Neural cell (in vitro differentiated cells): ENCODE measurements at regions not wholly inside any gene's neighbourhood (a gene's known extent, or its start where the extent isn't known, plus 50 kb on each side); places are given as distances from the start of the nearest gene placed in this dataset.

Experiments used
- CTCF ChIP-seq: fragments of 450-650 bp; IDR thresholded peaks from 2 replicates; pipeline ENCODE4 v1.5.1; 2014; ENCODE audit warnings: antibody characterized with exemption, mild to moderate bottlenecking, moderate library complexity; ENCODE audit not compliant: poor library complexity, severe bottlenecking
- EZH2 ChIP-seq: fragments of 200-600, 300-800 bp; shearing (Covaris generic), sonication (generic); IDR thresholded peaks from 2 replicates; pipeline ENCODE4 v1.6.1; 2014; ENCODE audit warnings: antibody characterized with exemption, low read length, borderline replicate concordance, mild to moderate bottlenecking; ENCODE audit not compliant: insufficient read depth, poor library complexity, severe bottlenecking
- RAD21 ChIP-seq: fragments of 450-650 bp; conservative IDR thresholded peaks from 2 replicates; pipeline ENCODE4 v1.6.1; 2014; ENCODE audit warnings: antibody characterized with exemption, mild to moderate bottlenecking, moderate library complexity

- TF ChIP-seq RAD21 (no peak), CTCF (no peak), EZH2 (no peak)
Measured at GRCh38 chr17:71163121-71163812, 957.6 kb upstream of the SOX9 start.
